Left ventricle myocardium inferior (tissue), 1 donor: ENCODE measurements at regions not wholly inside any gene's neighbourhood (a gene's known extent, or its start where the extent isn't known, plus 50 kb on each side); places are given as distances from the start of the nearest gene placed in this dataset.

ENCODE experiments used
- DNase-seq: peaks from one replicate; pipeline ENCODE4 v3.0.0-alpha.2; 2020
- H3K27ac ChIP-seq: fragments of 200-600 bp; replicated peaks from 2 replicates; pipeline ENCODE4 v1.8.0; 2021
- H3K27me3 ChIP-seq: fragments of 200-600 bp; 2 replicates; pipeline ENCODE4 v1.8.0; 2021; ENCODE audit warnings: low read depth
- H3K36me3 ChIP-seq: fragments of 200-600 bp; 2 replicates; pipeline ENCODE4 v1.8.0; 2021
- H3K4me1 ChIP-seq: fragments of 200-600 bp; 2 replicates; pipeline ENCODE4 v1.8.0; 2021
- H3K4me3 ChIP-seq: fragments of 200-600 bp; 2 replicates; pipeline ENCODE4 v1.8.0; 2021; ENCODE audit warnings: mild to moderate bottlenecking, moderate library complexity
- H3K9me3 ChIP-seq: fragments of 200-600 bp; replicated peaks from 2 replicates; pipeline ENCODE4 v1.8.0; 2021
- CTCF ChIP-seq: fragments of 200-600 bp; IDR thresholded peaks from 2 replicates; pipeline ENCODE4 v1.8.0; 2021; ENCODE audit warnings: antibody characterized with exemption, mild to moderate bottlenecking, borderline replicate concordance
- intact Hi-C: fragments of 100-400 bp; cut with micrococcal nuclease; formaldehyde crosslinking; loops from one replicate; pipeline ENCODE4 v1.11.0; 2022
- donor health status: DM: no; HTN: yes; CAD: no; lungs with severe emphysema.

GRCh38 chr2:236934656-236935055, 151.0 kb upstream of the COPS8 start:
- no peaks in the 10 kb centered on the region for H3K4me1 ChIP-seq
- no peaks in the 10 kb centered on the region for H3K27me3 ChIP-seq
- no peak for TF ChIP-seq CTCF
- DNase-seq = no peak
- no peak overlapping the region for H3K27ac ChIP-seq
- H3K36me3 ChIP-seq = no peaks in the 10 kb centered on the region
- intact Hi-C loops = no loop called here
- no peak overlapping the region for H3K4me3 ChIP-seq
- H3K9me3 ChIP-seq = no peaks in the 10 kb centered on the region

DNA sequence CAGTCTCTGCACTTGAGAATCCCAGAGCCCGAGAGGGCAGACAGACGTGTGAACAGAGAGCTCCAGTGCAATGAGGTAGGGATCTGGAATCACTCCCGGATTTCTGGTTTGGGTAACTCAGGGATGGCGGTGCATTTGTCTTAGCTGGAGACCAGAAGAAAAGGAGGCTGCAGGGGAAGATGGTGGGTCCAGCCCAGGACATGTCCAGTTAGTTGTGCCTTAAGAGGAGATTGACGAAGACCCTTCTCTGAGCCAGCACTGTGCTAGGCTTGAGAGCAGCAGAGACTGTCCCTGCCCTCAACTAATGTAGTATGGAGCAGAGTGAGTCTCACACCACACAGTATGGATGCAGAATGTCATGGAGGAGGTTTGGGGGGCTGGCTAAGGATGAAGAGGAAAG, 150.6 kb upstream of the COPS8 start:
- Histone ChIP-seq H3K4me3 (no peak overlapping the region), H3K36me3 (no peaks in the 10 kb centered on the region), H3K9me3 (no peaks in the 10 kb centered on the region), H3K4me1 (no peaks in the 10 kb centered on the region), H3K27ac (no peak overlapping the region), H3K27me3 (no peaks in the 10 kb centered on the region)
- TF ChIP-seq CTCF = no peak
- no peak for DNase-seq
- intact Hi-C loops = no loop called here

GRCh38 chr2:236935631-236936445, 149.9 kb upstream of the COPS8 start:
- Histone ChIP-seq H3K27ac (no peak overlapping the region), H3K4me3 (no peak overlapping the region), H3K36me3 (no peaks in the 10 kb centered on the region), H3K4me1 (no peaks in the 10 kb centered on the region), H3K27me3 (no peaks in the 10 kb centered on the region), H3K9me3 (no peaks in the 10 kb centered on the region)
- no peak for TF ChIP-seq CTCF
- DNase-seq = no peak
- intact Hi-C loops = no loop called here

- no peak for DNase-seq
- Histone ChIP-seq H3K27ac (no peak overlapping the region), H3K27me3 (no peaks in the 10 kb centered on the region), H3K36me3 (no peaks in the 10 kb centered on the region), H3K4me1 (no peaks in the 10 kb centered on the region), H3K4me3 (no peak overlapping the region), H3K9me3 (no peaks in the 10 kb centered on the region)
- no peak for TF ChIP-seq CTCF
- intact Hi-C loops = no loop called here
These were observed 149.2 kb upstream of the COPS8 start for GRCh38 chr2:236936446-236936940.

DNA sequence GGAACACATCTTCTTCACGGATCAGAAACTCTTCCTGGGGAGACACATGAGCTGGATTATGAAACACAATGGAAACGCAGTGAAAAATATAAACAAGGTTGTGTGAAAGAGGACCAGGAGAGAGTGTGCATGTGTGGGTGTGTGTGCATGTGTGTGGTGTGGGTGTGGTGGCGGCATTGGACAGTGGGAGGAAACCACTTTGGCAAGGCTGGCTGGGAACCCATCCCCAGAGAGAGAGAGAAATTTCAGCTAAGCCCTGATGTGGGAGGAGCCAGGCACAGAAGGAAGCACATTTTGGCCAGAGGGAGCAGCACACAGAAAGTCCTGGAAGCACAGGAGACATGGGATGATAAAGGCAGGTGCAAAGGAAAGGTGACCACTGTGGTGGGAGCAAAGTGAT, 147.6 kb upstream of the COPS8 start:
- intact Hi-C loops = no loop called here
- no peak for TF ChIP-seq CTCF
- Histone ChIP-seq H3K9me3 (no peaks in the 10 kb centered on the region), H3K4me3 (no peak overlapping the region), H3K4me1 (no peaks in the 10 kb centered on the region), H3K27me3 (no peaks in the 10 kb centered on the region), H3K27ac (no peak overlapping the region), H3K36me3 (no peaks in the 10 kb centered on the region)
- no peak for DNase-seq
